Lower leg skin (tissue), 3 donors: ENCODE measurements at regions not wholly inside any gene's neighbourhood (a gene's known extent, or its start where the extent isn't known, plus 50 kb on each side); places are given as distances from the start of the nearest gene placed in this dataset.

Source experiments
- CTCF ChIP-seq, 3 donors: fragments of 450-650 bp; IDR thresholded peaks; one replicate each; pipeline ENCODE4 v1.5.1; 2016; ENCODE audit warnings: antibody characterized with exemption in 3 of 3, mild to moderate bottlenecking in 3 of 3, moderate library complexity in 2 of 3
- POLR2A ChIP-seq, 2 donors: fragments of 450-650 bp; IDR thresholded peaks; one replicate each; pipeline ENCODE4 v1.6.1; 2016 to 2017; ENCODE audit warnings: antibody characterized with exemption in 2 of 2, mild to moderate bottlenecking in 1 of 2, moderate library complexity in 1 of 2

DNA sequence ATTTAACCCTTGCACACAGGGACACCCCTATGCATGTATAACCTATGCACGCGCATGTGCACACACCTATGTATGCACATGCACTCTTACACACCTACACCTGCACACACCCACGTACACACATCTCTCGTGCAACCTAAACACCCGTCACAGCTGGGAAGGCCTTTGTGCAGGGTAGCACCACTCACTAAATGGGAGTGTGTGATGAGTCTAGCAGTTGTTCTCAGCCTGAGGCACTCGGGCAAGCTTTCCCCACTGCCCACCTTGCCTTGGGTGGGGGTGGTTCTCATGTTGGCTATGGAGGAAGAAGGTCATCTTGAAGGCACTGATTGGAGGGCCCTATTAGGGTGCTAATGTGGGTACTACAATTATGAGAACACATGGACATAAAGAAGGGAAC lies 85.8 kb downstream of the DLL1 start:
- TF ChIP-seq CTCF (IDR thresholded peaks at IDR 0.05) (no peak), POLR2A (IDR thresholded peaks at IDR 0.05) (no peak)
